PFSK-1 (cell line): ENCODE measurements at regions not wholly inside any gene's neighbourhood (a gene's known extent, or its start where the extent isn't known, plus 50 kb on each side); places are given as distances from the start of the nearest gene placed in this dataset.

ENCODE experiments used
- FOXP2 ChIP-seq: optimal IDR thresholded peaks from 2 replicates; pipeline ENCODE3; 2011; ENCODE audit warnings: borderline replicate concordance, control low read depth, inconsistent platforms; ENCODE audit not compliant: insufficient read depth; ENCODE audit errors: extremely low read length, extremely low read depth
- POLR2AphosphoS5 ChIP-seq: IDR thresholded peaks from 2 replicates; pipeline ENCODE4 v1.6.1; 2012; ENCODE audit warnings: low read depth, mild to moderate bottlenecking, control low read depth, low read length, moderate library complexity
- REST ChIP-seq, 2 experiments: IDR thresholded peaks; 2 replicates each; pipeline versions ENCODE4 v1.6.1 to v1.8.0; 2011 to 2012; ENCODE audit warnings: low read depth in 2 of 2, low read length in 2 of 2, control low read depth in 1 of 2, inconsistent platforms in 1 of 2, mild to moderate bottlenecking in 1 of 2, moderate library complexity in 1 of 2; ENCODE audit not compliant: insufficient read depth in 1 of 2
- SIN3A ChIP-seq: IDR thresholded peaks from 2 replicates; pipeline ENCODE4 v1.6.1; 2012; ENCODE audit warnings: mild to moderate bottlenecking, low read length, moderate library complexity, borderline replicate concordance; ENCODE audit not compliant: insufficient read depth
- TAF1 ChIP-seq: IDR thresholded peaks from 2 replicates; pipeline ENCODE4 v1.6.1; 2012; ENCODE audit warnings: low read length, control low read depth, borderline replicate concordance; ENCODE audit not compliant: insufficient read depth

- TF ChIP-seq FOXP2 (no peak), SIN3A (no peak), POLR2AphosphoS5 (no peak), TAF1 (no peak), REST (IDR thresholded peaks at IDR 0.05; ENCODE audit: insufficient read depth in 1 of 2, low read depth in 2 of 2, low read length in 2 of 2) (peak; percentile 66 to 89; a peak in 3 of 4 replicates)
These were observed 95.7 kb downstream of the ACTBL2 start for GRCh38 chr5:57386958-57387357.

- no peak for TF ChIP-seq POLR2AphosphoS5
- TF ChIP-seq SIN3A: no peak
- no peak for TF ChIP-seq REST (IDR thresholded peaks at IDR 0.05; ENCODE audit: insufficient read depth in 1 of 2, low read depth in 2 of 2, low read length in 2 of 2)
- TF ChIP-seq TAF1: no peak
- no peak for TF ChIP-seq FOXP2
These were observed 99.3 kb downstream of the ACTBL2 start for GRCh38 chr5:57383093-57383861.

- TF ChIP-seq POLR2AphosphoS5: no peak
These were observed 100.0 kb downstream of the ACTBL2 start for GRCh38 chr5:57382655-57383054.

- TF ChIP-seq POLR2AphosphoS5: no peak
These were observed 112.2 kb downstream of the ACTBL2 start for GRCh38 chr5:57370376-57370775.

- TF ChIP-seq TAF1 (no peak), REST (IDR thresholded peaks at IDR 0.05; ENCODE audit: insufficient read depth in 1 of 2, low read depth in 2 of 2, low read length in 2 of 2) (no peak), POLR2AphosphoS5 (no peak), SIN3A (no peak), FOXP2 (no peak)
These were observed 114.6 kb downstream of the ACTBL2 start for GRCh38 chr5:57368010-57368409.

- TF ChIP-seq REST (IDR thresholded peaks at IDR 0.05; ENCODE audit: insufficient read depth in 1 of 2, low read depth in 2 of 2, low read length in 2 of 2) (no peak), FOXP2 (no peak), POLR2AphosphoS5 (no peak), TAF1 (no peak), SIN3A (no peak)
These were observed 115.9 kb downstream of the ACTBL2 start for GRCh38 chr5:57366744-57367143.
